ENCODE measurements at regions not wholly inside any gene's neighbourhood (a gene's known extent, or its start where the extent isn't known, plus 50 kb on each side); places are given as distances from the start of the nearest gene placed in this dataset.

DNA sequence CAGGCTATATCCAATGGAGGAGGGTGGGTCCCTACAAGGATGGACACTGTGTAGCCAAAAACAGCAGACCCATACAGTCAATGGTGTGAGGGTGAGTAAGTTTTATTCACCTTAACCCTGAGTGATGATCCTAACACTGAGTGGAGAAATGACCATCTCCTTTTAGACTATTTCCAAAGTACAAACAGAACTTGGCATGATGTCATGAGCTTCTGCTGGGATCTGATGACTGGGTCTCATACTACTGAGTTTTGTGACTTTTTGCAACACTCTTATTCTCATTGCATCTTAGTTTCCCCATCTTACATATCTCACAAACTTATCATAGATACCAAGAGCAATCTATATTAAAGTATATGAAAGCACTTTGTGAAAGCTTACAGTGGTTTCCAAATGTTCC, 330.3 kb upstream of the CFAP20DC start:
- TF ChIP-seq YY1 (IDR thresholded peaks at IDR 0.05; ENCODE audit: insufficient read depth, insufficient read length), result no peak
- TF ChIP-seq ZNF274 (IDR thresholded peaks at IDR 0.05; ENCODE audit: low read depth, low read length), result no peak
